T1000 (cell line): ENCODE measurements at regions not wholly inside any gene's neighbourhood (a gene's known extent, or its start where the extent isn't known, plus 50 kb on each side); places are given as distances from the start of the nearest gene placed in this dataset.
A peak's percentile ranks its signal among the peaks of the same experiment; 100 is the strongest.

Experiments
- DNase-seq: peaks from one replicate; lab custom pipeline; 2025; ENCODE audit warnings: mixed read lengths; lab: John Stamatoyannopoulos, UW

GRCh38 chr6:110033101-110033500 is 55.0 kb downstream of the GPR6 start:
- DNase-seq: no peak

DNA sequence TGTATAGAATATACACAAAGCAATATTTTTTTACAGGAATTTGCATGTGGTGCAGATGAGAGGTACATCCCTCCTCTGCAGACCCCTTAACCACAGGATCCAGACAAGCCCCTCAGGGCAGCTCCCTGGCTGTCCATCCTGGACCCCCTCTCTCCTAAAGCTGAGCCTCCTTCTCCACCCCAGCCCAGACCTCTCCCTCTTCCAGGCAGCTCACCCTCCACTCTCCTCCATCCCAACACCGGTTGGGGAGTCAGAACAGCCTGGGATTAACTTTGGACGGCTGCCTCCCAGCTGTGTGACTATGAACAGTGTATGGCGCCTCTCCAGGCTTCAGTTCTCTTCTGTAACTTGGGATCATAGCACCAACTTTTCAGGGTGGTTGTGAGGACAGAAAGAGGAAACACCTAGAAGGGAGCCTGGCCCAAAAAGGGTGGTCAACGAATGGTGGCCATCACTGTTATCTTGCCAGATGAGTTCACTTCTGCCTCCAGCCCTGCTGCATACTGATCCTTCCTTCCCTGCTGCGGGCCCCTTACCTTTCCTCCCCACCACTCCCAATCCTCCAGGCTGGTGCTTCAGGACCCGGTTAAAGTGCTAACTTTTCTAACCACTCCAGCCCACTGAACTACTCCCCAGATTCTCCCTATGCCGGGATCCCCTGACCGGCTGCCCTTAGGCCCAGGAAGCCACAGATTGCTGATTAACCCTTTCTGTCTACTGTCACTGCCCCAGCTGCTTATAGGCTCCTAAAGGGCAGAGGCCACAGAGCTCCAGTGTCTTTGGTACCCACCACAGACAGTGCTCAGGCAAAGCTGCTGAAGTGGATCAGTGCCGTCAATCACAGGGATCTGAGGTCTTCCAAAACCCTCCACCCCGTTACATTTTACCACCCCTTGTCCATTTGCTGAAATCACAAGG is 55.9 kb downstream of the GPR6 start:
- no peak for DNase-seq

DNA sequence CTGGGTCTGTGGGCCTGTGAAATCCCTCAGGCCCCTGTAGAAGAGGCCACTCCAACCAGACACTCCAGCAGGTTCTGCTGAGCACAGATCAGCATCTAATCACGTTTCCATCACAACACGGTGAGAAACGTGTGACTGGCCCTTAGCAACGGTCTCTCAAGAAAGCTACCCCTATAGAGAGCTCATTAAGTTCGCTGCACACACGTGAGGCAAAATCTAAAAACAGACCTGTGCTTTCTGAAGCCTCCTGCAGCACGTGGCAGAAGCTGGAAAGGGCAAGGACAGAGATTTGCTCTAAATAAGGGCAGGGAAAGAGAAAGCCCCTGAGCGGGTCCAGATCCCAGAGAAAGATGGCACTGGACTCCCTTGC is 56.5 kb downstream of the GPR6 start:
- no peak for DNase-seq

GRCh38 chr6:110035321-110035720 is 57.2 kb downstream of the GPR6 start:
- no peak for DNase-seq

DNA sequence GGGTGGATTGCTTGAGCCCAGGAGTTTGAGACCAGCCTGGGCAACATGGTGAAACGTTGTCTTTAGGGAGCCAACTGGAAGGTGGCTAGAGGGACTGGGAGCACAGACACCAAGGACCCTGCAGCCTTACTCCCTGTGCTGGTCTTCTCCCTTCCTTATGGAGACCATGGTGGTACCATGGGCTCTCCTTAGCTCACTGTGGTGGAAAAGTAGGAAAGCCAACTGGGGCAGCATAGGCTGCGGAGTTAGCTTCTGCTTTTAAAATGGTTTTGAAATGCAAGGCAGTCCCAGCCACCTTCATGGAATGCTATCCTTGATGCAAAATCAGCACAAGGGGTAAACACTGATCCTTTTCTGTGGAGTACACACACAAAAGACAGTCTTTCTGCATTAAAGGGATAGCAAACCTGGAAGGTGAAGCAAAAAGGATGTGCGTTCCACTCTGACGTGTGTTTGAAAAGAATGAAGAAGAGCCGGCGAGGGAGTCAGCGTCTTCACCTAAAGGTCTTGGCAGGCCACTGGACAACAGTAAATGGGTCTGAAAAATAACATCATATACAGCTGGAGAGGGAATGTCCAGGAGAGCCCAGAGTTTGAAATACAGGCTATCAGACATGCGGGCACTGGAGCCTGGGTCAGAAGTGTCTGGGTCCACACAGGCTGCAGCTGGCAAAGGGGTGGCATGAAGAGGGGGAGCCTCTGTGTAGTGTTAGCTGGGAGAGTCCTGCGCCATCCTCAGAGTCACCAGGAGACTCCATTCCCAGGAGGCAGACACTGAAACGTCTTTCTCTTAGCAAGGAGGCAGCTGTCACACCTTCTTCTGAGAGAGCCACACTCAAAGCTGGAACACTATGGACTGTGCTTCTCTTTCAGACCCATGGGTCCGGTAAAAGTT is 58.5 kb downstream of the GPR6 start:
- no peak for DNase-seq

DNA sequence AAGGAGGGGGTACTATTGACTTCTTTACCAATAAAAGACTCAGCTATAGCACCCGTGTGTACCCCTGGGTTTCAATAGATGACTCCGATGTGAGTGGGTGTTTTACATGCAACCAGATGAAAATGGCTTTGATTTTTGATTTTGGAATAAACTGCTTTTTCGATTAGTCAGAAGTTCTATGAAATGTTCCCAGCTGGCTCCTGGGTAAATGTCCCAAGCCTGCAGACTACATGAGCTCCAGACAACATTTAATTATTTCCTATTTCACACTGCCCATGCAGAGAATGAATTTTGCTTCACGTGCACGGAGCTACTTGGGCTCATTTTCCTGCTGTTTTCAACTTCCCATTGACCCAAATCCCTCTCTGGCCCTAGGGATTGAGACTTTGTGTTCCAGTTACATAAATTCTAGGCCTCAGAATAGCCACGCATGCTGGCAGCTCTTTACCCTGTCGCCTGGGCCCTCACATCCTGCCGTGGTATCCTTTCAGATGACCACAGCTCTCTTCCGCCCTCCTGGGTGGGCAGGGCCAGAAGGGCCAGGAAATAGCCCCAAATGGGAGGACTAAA is 59.7 kb downstream of the GPR6 start:
- DNase-seq: no peak

DNA sequence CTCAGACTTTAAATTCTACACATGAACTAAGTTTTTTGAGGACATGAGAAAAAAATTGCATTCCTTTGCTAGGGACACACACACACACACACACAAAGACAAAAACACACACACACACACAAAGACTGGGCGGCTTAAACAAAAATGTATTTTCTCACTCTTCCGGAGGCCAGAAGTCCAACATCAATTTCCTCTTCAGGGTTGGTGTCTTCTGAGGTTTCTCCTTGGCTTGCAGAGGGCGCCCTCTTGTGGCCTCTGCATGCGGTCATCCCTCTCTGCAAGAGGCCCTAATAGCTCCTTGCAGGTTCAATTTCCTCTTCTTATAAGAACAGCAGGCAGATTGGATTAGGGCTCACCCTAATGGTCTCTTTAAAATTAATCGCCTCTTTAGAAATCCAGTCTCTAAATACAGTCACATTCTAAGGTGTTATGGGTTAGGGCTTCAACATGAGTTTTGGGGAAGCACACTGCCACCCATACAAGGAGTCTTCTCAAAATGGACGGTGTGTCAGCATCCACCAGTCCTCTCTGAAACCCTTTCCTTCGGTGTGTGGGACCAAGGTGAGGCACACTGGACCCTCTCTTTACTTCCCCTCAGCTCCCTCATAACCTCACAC is 61.4 kb downstream of the GPR6 start:
- DNase-seq: peak; percentile 53

GRCh38 chr6:110039981-110040383 is 61.9 kb downstream of the GPR6 start:
- no peak for DNase-seq

- DNase-seq: no peak
Observed at GRCh38 chr6:110040716-110041115, 62.6 kb downstream of the GPR6 start.

GRCh38 chr6:110041126-110041525 is 63.0 kb downstream of the GPR6 start:
- DNase-seq: no peak

DNA sequence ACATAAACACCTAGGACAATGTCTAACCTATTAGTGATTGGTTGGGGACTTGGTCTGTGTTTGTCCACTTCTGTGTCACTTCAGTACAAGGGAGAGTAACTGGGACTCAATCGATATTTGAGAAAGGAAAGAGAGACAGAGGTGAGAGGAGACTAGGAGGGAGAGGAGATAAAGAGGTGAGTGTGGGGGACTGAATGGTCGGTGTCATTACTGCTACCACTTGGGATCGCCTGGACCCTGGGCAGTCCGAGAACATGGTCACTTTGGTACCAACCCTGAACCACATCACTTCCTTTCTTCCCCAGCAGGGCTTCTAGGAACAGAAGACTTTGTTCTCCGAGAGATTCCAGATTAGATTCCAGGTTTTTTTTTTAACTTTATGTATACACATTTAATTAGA is 63.7 kb downstream of the GPR6 start:
- no peak for DNase-seq

DNA sequence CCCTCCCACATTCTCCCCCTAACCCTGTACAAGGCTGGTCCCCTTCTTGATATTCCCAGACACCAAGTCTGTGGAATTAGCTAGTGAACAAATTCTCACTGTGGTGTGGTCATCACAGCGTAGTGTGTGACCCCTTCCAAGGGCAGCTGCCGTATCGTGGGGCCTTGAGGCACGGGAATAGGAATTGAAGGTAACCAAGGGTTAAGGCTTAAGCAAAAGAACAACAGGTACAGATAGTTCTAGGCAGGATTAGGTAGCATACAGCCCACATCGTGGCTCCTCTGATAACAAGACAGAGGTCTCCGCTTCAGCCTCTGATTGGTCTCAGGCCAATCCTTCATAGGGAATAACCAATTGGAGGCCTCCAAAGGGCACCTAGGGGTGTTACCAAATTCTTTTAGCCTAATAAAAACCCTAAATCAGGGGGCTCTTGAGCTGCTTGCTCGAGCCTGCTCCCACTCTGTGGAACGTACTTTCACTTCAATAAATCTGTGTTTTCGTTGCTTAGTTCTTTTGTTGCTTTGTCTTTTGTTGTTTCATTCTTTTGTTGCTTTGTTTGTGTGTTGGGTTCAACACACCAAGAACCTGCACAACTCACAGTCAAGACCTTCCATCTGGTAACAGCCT is 64.7 kb downstream of the GPR6 start:
- no peak for DNase-seq

- DNase-seq: no peak
Observed at GRCh38 chr6:110043366-110043994, 65.4 kb downstream of the GPR6 start.

DNA sequence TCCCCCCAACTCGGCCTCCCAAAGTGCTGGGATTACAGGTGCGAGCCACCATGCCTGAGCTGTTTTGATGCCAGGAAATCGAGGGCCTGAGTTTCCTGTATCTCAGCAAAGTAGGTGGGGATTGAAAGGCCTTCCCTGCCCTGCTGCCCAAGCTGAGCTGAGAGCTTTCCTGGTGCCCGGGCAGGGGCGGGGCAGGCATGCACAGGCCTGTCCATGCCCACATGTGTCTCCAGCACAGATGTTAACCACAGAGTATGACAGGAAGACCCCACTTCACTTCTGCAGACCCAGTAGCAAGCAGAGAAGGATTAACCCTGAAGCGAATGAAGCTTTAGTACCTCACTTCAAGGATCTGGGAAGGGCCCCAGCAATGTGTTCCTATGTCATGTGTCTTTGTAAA is 66.0 kb downstream of the GPR6 start:
- DNase-seq: no peak

DNA sequence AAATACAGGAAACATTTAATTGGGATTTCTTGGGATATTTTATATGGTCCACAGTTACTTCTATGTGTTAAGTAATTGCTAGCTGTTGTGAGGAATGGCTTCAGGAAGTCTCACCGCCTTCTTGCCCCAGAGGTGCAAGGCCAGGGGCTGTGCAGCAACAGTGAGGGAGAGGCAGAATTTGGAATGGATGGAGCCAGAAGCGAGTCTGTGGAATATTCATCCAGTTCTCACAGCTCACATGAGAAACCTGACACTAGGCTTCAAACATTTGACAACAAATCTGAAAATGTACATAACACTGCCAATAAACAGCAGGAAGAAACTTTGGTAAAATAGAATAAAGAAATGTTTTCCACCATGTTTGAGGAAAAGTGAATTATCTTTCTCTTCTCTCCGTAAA is 66.5 kb downstream of the GPR6 start:
- no peak for DNase-seq

DNA sequence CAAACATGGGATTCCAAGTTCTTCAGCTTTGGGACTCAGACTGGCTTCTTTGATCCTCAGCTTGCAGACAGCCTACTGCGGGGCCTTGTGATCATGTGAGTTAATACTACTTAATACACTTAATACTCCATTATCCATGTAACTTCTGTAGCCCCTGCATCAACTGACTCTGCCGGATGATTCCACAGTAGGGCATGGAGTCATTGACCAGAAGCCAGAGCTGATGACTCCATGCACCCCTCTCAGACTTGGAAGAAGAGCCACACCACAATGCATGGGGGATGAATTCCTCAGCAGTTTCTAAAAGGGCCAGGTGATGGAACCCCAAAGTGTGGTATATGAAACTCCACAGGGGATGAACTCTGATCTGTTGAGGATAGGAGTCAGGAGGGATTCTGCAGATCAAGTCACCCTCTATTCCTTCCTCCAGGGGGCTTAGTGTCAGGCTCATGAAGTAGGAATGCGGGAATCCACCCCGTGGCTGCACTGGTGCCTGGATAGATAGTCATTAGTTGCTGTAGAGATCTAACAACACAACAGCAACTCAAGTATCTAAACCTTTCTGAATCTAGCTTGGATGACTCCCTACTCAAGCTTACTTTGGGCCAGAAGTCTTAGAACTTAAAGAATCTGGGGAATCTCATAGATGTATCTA is 70.2 kb downstream of the GPR6 start:
- no peak for DNase-seq

GRCh38 chr6:110049696-110050439 is 71.8 kb downstream of the GPR6 start:
- no peak for DNase-seq
